ENCODE measurements at regions not wholly inside any gene's neighbourhood (a gene's known extent, or its start where the extent isn't known, plus 50 kb on each side); places are given as distances from the start of the nearest gene placed in this dataset.

DNA sequence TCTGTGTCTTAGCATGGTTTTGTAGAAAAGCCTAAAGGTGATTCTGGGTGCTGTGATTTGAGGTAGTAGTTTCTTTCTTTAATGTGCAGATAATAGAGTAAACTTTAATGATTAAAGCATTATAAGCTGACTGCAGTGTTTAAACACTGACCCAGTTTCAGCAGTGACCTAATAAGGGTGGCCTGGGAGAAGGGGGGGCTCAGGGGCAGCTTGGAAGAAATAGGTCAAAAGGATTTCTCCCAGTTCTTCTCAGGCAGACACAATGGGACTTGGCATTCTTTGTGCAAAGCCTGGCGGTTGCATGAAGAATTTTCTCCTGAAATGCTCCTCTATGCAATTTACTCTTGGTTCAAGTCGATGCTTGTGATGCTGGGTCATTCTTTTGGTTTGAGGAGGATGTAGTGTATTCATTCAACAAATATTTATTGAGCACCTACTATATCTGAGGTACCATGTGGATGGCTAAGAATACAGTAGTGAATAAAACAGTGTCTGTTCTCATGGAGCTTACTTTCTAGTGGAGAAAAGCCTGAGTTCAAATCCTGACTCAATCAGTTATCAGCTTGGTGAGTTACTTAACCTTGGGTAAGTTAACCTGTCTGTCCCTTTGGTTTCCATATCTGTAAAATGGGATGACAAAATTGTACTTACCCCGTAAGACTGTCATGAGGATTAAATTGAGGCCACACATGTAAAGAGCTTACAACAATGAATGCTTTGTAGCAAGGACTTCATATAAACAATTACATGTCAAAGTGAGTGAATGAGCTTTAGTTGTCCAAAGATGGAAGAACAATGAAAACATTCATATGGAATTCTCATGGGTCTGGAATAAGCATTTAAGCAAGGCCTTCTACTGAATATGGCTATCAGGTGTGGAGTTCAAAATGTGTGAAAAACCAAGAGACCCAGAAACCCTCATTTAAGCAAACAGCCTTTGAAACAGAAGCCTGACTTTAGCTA lies 210.2 kb downstream of the KCNRG start:
- TF ChIP-seq, protein P1, sequence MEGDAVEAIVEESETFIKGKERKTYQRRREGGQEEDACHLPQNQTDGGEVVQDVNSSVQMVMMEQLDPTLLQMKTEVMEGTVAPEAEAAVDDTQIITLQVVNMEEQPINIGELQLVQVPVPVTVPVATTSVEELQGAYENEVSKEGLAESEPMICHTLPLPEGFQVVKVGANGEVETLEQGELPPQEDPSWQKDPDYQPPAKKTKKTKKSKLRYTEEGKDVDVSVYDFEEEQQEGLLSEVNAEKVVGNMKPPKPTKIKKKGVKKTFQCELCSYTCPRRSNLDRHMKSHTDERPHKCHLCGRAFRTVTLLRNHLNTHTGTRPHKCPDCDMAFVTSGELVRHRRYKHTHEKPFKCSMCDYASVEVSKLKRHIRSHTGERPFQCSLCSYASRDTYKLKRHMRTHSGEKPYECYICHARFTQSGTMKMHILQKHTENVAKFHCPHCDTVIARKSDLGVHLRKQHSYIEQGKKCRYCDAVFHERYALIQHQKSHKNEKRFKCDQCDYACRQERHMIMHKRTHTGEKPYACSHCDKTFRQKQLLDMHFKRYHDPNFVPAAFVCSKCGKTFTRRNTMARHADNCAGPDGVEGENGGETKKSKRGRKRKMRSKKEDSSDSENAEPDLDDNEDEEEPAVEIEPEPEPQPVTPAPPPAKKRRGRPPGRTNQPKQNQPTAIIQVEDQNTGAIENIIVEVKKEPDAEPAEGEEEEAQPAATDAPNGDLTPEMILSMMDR (conservative IDR thresholded peaks at IDR 0.05 in 1 of 2, IDR thresholded peaks at IDR 0.05 in 1 of 2; ENCODE audit: low read depth in 1 of 2, low read length in 2 of 2), result no peak
- no peak for TF ChIP-seq EZH2 (IDR thresholded peaks at IDR 0.05; ENCODE audit: low read length, missing control alignments)

Data from fibroblast of lung (primary cell).